ENCODE measurements at regions not wholly inside any gene's neighbourhood (a gene's known extent, or its start where the extent isn't known, plus 50 kb on each side); places are given as distances from the start of the nearest gene placed in this dataset.

GRCh38 chr2:223532161-223532560, 70.0 kb downstream of the SCG2 start:
- DNase-seq: no peak

- DNase-seq: no peak
These were observed 69.4 kb downstream of the SCG2 start for GRCh38 chr2:223532712-223533111.

GRCh38 chr2:223536546-223536945, 65.6 kb downstream of the SCG2 start:
- DNase-seq: no peak

GRCh38 chr2:223537115-223537514, 65.0 kb downstream of the SCG2 start:
- no peak for DNase-seq

- DNase-seq: no peak
These were observed 64.2 kb downstream of the SCG2 start for GRCh38 chr2:223537651-223538601.

- DNase-seq: no peak
These were observed 63.2 kb downstream of the SCG2 start for GRCh38 chr2:223538920-223539440.

GRCh38 chr2:223541546-223541945, 60.6 kb downstream of the SCG2 start:
- DNase-seq: no peak

GRCh38 chr2:223542501-223542900, 59.7 kb downstream of the SCG2 start:
- DNase-seq: no peak

GRCh38 chr2:223545406-223545805, 56.8 kb downstream of the SCG2 start:
- no peak for DNase-seq

GRCh38 chr2:223545830-223546229, 56.3 kb downstream of the SCG2 start:
- DNase-seq: no peak

Data from activated CD4-positive, alpha-beta T cell treated with anti-CD3 and anti-CD28 coated beads, Interleukin-2, amount 50 U/mL, for 48 hours (primary cell).